Activated T-helper 2 cell treated with anti-CD3 and anti-CD28 coated beads, Interferon-gamma antibody, Interleukin-2, Interleukin-4, amounts not matched to agents 10 μg/mL and 5 μg/mL and 100 μg/mL, durations not matched to agents 14 hours and 24 hours and 36 hours (primary cell): ENCODE measurements at regions not wholly inside any gene's neighbourhood (a gene's known extent, or its start where the extent isn't known, plus 50 kb on each side); places are given as distances from the start of the nearest gene placed in this dataset.

Source experiments
- DNase-seq: peaks from one replicate; pipeline ENCODE4 v3.0.0; 2021; ENCODE audit warnings: low spot score
- H3K27ac Mint-ChIP-seq: one replicate; pipeline ENCODE4 v1.8.0; 2021; ENCODE audit warnings: mixed read lengths
- H3K27me3 Mint-ChIP-seq: one replicate; pipeline ENCODE4 v1.8.0; 2021; ENCODE audit warnings: low read depth, mixed read lengths
- H3K36me3 Mint-ChIP-seq: one replicate; pipeline ENCODE4 v1.8.0; 2021; ENCODE audit warnings: low read depth, mixed read lengths
- H3K4me1 Mint-ChIP-seq: one replicate; pipeline ENCODE4 v1.8.0; 2021; ENCODE audit warnings: low read depth, mixed read lengths
- H3K4me3 Mint-ChIP-seq: one replicate; pipeline ENCODE4 v1.8.0; 2021; ENCODE audit warnings: low read depth, mild to moderate bottlenecking, moderate library complexity, mixed read lengths
- H3K9me3 Mint-ChIP-seq: one replicate; pipeline ENCODE4 v1.8.0; 2021; ENCODE audit warnings: mixed read lengths
- intact Hi-C: fragments of 100-400 bp; cut with micrococcal nuclease; formaldehyde crosslinking; loops from one replicate; pipeline ENCODE4 v1.15.1; 2023

DNA sequence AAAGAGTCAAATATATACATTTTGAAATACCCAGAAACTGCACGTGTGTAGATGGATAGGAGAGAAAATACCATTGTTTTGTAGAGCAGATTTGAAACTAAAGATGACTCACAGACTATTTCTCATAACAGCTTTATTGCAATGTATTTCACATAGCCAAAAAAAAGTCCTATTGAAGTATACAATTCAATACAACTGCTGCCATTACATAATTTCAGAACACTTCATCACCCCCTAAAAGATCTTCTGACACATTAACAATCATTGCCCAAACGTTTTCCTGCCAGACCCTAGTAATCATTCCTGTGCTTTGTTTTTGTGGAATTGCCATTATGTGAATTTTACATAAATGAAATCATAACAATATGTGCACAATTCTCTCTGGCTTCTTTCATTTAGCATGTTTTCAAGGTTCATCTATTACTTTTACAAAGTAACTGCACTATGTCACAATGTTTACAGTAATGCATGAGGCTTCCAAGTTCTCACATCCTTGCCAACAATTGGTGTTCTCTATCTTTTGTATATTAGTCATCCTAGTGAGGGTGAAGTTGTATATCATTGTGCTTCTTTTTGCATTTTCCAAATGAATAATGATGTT, 378.6 kb upstream of the CWC22 start:
- no peaks in the 10 kb centered on the region for H3K4me1 Mint-ChIP-seq
- DNase-seq, result no peak
- H3K27me3 Mint-ChIP-seq, result no peaks in the 10 kb centered on the region
- no peak overlapping the region for H3K27ac Mint-ChIP-seq
- peaks cover 10% of the 10 kb centered on the region for H3K9me3 Mint-ChIP-seq
- H3K4me3 Mint-ChIP-seq, result no peak overlapping the region
- no peaks in the 10 kb centered on the region for H3K36me3 Mint-ChIP-seq
- intact Hi-C loops, result no loop called here

DNA sequence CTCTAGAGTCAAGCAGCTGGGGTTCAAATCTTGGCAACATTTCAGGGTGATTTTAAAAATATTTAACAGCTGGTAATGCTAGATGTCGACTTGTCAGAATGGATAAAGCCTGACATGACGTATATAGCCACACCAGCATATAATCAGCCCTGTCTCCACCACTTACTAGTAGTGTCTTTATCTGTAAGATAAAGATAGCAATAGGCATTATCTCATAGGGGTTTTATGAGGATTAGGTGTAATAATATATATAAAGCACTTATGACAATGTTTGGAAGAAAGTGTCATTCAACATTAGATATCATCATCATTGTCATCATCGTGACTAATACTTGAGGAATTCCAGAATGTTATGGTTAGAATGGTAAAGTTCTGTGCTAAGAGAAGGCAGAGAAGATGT, 369.0 kb upstream of the CWC22 start:
- intact Hi-C loops, result no loop called here
- no peak overlapping the region for H3K4me3 Mint-ChIP-seq
- no peaks in the 10 kb centered on the region for H3K9me3 Mint-ChIP-seq
- no peaks in the 10 kb centered on the region for H3K27me3 Mint-ChIP-seq
- no peak for DNase-seq
- H3K36me3 Mint-ChIP-seq, result no peaks in the 10 kb centered on the region
- no peaks in the 10 kb centered on the region for H3K4me1 Mint-ChIP-seq
- no peak overlapping the region for H3K27ac Mint-ChIP-seq

DNA sequence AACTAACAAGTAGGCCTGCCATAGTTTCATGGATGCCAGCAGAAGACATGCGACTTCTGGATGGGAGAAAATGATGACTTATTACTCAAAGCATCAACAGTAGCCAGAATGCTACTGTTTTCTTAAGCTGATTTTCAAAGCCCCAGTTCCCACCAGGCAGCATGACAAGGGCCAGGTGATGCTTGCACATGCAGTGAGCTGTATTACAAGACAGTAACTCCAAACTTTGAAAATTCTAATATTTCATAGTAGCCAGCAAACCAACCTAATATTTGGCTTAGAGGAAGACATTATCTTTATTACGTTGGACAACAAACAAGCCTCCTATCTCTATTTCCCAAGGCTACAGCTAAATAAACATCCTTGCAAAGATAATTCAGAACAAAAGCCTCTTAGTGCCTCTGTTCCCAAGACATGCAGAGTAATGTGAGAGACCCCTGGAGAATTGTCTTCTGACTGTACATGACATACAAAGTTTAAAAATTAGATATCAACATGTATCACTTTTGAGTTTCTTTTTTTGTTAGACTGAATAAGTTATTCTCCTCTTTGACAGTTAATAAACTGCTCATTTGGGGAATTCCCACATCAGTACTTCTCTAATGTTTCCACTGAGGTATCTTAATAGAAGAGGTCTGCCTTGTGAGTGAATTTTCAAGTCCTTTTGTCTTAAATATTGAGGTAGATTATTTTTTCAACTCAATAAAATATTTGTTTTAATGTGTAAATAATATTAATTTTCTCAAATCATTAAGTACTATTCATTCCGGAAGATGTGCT, 367.6 kb upstream of the CWC22 start:
- H3K27ac Mint-ChIP-seq, result no peak overlapping the region
- intact Hi-C loops, result no loop called here
- no peaks in the 10 kb centered on the region for H3K9me3 Mint-ChIP-seq
- no peak overlapping the region for H3K4me3 Mint-ChIP-seq
- H3K27me3 Mint-ChIP-seq, result no peaks in the 10 kb centered on the region
- no peaks in the 10 kb centered on the region for H3K4me1 Mint-ChIP-seq
- H3K36me3 Mint-ChIP-seq, result no peaks in the 10 kb centered on the region
- DNase-seq, result no peak

DNA sequence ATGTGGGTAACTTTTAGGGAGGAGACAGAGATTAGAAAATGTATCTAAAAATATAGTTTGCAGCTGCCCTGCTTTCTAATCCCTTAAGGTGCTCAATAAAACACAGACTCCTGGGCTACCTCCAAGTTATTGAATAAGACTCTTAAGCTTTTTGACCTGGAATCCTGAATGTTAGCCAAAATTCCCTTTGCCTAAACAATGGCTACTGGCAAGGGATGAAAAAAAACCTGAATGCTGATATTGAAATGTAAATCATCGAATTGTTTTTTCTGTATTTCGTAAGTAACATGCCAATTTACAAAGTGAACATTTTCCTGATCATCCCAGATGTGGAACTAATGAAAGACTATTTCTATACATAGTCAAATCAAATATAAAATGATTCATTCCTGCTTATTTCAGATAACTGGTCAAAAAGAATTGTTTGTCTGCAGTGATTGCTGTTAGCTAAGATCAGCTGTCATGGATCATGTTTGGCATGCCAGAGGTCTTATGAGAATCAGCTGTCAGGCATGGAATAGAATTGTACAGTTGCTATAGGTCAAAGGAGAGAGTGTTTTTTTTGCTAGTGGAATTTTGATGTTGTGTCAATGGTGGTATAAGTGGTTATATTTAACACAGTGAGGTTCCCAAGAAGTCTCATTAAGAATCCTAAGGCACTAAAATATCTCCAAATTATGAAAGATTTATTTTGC, 363.6 kb upstream of the CWC22 start:
- no peak for DNase-seq
- Mint-ChIP-seq H3K4me1 (no peaks in the 10 kb centered on the region), H3K36me3 (no peaks in the 10 kb centered on the region), H3K27me3 (no peaks in the 10 kb centered on the region), H3K4me3 (no peak overlapping the region), H3K27ac (no peak overlapping the region), H3K9me3 (no peaks in the 10 kb centered on the region)
- intact Hi-C loops, result no loop called here

DNA sequence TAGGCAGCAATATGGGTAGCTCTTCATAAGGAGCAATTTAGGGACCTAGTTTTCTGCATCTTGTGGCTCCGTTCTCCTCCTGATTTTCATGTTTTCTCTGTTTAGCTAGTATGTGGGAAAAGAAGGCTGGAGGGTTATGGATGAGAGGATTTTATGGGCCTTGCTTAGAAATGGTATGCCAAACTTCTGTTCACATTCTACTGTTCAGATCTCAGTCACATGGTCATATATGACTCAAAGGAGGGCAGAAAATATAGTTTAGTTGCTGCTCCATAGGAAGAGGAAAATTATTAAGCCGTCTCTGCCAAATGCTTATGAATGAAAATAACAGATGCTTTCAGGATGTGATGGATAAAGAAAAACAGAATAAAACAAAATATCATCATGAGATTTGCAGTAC, 361.8 kb upstream of the CWC22 start:
- Mint-ChIP-seq H3K9me3 (no peaks in the 10 kb centered on the region), H3K27ac (no peak overlapping the region), H3K36me3 (no peaks in the 10 kb centered on the region), H3K4me1 (no peaks in the 10 kb centered on the region), H3K4me3 (no peak overlapping the region), H3K27me3 (no peaks in the 10 kb centered on the region)
- DNase-seq, result no peak
- intact Hi-C loops, result no loop called here

DNA sequence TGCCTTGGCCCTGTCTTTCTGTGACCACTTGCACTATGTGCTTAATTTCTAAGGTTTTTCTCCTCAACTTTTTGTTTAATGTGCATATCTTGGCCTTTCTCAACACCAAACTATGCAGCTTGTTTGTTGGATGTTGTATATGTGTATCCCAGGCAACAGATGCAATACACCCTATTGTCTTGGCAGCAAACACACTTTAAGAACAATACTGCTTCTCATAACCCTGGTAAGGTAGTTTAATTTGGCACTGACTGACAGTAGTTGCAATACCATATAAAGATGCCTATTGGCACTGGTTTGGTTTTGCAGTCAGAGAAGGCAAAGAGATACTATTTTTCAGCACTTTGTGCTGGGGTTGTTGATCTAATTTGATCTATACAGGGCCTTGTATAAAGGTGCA, 360.7 kb upstream of the CWC22 start:
- Mint-ChIP-seq H3K9me3 (no peaks in the 10 kb centered on the region), H3K27ac (no peak overlapping the region), H3K4me3 (no peak overlapping the region), H3K36me3 (no peaks in the 10 kb centered on the region), H3K4me1 (no peaks in the 10 kb centered on the region), H3K27me3 (no peaks in the 10 kb centered on the region)
- no peak for DNase-seq
- intact Hi-C loops, result no loop called here

DNA sequence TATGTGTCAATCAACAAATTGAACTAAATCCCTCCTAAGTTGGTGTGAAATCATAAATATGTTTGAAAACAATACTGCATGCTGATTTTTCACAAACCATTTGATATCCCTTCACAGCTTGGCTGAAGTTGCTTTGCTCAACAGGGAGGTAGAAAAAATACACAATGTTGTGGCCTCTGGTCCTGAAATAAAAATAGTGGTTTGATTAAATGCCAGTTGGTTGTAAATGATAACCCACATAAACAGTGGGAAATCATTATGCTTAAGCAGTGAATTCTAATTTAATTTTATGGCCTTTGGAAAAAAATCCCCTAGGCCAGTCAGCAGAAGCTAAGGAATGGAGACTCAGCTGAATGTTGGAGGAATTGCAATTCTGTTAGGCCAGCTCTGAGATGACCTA, 359.4 kb upstream of the CWC22 start:
- Mint-ChIP-seq H3K4me3 (no peak overlapping the region), H3K4me1 (no peaks in the 10 kb centered on the region), H3K27ac (no peak overlapping the region), H3K9me3 (no peaks in the 10 kb centered on the region), H3K27me3 (no peaks in the 10 kb centered on the region), H3K36me3 (no peaks in the 10 kb centered on the region)
- DNase-seq, result no peak
- intact Hi-C loops, result no loop called here

DNA sequence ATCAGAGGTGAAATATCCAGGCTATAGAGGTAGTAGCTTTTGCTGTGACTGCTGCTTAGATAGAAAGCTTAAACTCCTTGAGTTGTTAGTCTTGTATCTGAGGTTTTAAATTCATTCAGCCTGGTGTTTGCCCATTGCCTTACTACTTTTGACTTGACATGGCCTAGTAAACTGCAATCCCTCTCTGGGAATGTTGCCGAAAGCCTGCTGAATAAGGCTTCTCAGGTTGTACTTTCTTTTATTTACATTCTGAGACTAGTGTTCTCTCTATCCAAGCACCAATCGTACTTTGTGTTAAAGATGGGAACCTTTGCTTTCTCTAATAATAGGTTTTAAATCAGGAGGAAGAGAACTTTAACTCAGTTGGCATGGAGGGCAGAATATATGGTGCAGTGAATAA, 357.6 kb upstream of the CWC22 start:
- no peaks in the 10 kb centered on the region for H3K27me3 Mint-ChIP-seq
- no peaks in the 10 kb centered on the region for H3K9me3 Mint-ChIP-seq
- no peak overlapping the region for H3K27ac Mint-ChIP-seq
- no peaks in the 10 kb centered on the region for H3K36me3 Mint-ChIP-seq
- intact Hi-C loops, result no loop called here
- no peak overlapping the region for H3K4me3 Mint-ChIP-seq
- no peaks in the 10 kb centered on the region for H3K4me1 Mint-ChIP-seq
- no peak for DNase-seq

DNA sequence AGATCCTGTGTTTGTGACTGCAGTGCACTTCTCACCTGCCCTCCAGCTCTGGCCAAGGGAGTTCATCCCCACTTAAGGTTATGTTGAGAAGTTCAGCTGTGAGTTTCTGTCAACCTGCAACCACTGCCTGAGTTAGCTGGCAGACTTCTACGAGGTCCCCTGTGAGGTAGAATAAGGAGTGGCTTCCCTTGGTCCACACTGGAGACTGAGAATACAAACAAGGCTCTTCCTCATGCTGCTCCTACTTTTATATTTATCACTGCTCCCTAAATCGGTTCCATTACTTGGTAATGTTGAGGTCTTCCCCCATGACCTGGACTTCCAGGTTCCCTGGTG, 353.2 kb upstream of the CWC22 start:
- no peak for DNase-seq
- no peak overlapping the region for H3K27ac Mint-ChIP-seq

DNA sequence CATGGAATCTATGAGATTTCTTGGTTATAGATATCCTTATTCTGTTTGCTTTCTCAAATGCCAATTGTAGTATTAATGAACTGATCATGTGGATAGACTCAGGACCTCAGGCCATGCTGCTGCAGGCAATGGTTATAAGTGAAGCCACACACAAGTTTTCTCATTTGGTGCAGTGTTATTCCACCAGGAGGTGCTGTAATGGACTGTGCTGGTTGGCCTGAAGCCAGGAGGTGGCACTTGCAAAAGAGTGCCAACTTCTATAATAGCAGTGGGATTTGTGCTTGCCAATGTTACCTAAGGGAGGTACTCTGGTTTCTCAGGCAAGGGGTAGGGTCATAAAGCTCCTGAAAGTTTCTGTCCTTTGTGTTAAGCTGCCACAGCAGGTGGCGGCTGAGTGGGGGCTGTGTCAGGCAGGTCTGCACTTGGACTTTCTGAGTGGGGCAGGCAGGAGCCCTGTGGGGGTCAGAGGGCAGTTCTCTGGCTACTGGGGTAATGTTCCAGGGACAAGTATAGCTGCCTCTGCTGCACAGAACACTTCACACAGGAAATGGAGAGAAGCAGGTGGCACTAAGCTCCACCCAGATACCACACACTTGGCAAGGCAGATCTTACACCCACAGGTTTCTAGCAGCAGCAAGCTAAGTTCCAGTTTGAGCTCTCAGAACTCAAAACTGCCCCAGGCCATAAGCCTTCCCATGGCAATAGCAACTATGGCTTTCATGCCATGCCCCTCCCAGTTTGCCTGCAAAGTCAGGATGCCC, 352.6 kb upstream of the CWC22 start:
- H3K36me3 Mint-ChIP-seq, result no peaks in the 10 kb centered on the region
- H3K4me3 Mint-ChIP-seq, result no peak overlapping the region
- H3K27me3 Mint-ChIP-seq, result no peaks in the 10 kb centered on the region
- no peaks in the 10 kb centered on the region for H3K4me1 Mint-ChIP-seq
- H3K9me3 Mint-ChIP-seq, result no peaks in the 10 kb centered on the region
- H3K27ac Mint-ChIP-seq, result no peak overlapping the region
- intact Hi-C loops, result no loop called here
- no peak for DNase-seq

More for the DNA sequence above, 353.2 kb upstream of the CWC22 start:
- no peaks in the 10 kb centered on the region for H3K36me3 Mint-ChIP-seq
- intact Hi-C loops, result no loop called here
- no peaks in the 10 kb centered on the region for H3K27me3 Mint-ChIP-seq
- H3K9me3 Mint-ChIP-seq, result no peaks in the 10 kb centered on the region
- H3K4me1 Mint-ChIP-seq, result no peaks in the 10 kb centered on the region
- H3K4me3 Mint-ChIP-seq, result no peak overlapping the region

DNA sequence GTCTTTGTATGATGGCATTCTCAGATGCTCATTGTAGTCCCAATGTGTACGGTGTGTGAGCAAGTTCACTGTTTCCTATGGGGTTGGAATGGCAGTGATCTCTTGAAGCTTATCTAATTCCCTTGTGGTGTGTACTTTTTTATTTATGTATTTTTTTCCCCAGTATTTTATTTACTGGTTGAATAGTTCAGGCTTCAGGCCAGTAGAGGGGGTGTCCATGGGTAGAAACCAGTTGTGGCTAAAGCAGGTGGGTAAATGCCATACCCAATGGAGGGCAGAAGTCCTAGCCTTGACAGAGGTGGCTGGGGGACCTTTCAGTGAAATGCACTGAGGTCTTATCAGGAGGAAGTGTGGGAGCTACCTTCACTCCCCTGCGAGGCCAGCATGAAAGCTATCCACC, 351.4 kb upstream of the CWC22 start:
- no peaks in the 10 kb centered on the region for H3K36me3 Mint-ChIP-seq
- H3K4me3 Mint-ChIP-seq, result no peak overlapping the region
- no peak for DNase-seq
- H3K27ac Mint-ChIP-seq, result no peak overlapping the region
- no peaks in the 10 kb centered on the region for H3K27me3 Mint-ChIP-seq
- H3K9me3 Mint-ChIP-seq, result no peaks in the 10 kb centered on the region
- no peaks in the 10 kb centered on the region for H3K4me1 Mint-ChIP-seq
- intact Hi-C loops, result no loop called here

DNA sequence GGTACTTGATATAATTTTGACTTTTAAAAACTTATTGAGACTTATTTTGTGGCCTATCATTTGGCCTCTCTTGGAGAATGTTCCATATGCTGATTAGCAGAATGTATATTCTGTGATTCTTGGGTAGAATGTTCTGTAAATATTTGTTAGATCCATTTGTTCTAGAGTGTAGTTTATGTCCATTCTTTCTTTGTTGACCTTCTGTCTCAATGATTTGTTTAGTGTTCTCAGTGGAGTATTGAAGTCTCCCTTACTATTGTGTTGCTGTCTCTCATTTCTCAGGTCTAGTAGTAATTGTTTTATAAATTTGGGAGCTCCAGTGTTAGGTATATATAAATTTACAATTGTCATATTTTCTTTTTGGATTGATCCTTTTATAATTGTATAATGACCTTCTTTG, 349.6 kb upstream of the CWC22 start:
- Mint-ChIP-seq H3K27ac (no peak overlapping the region), H3K4me1 (no peaks in the 10 kb centered on the region), H3K4me3 (no peak overlapping the region), H3K9me3 (no peaks in the 10 kb centered on the region), H3K36me3 (no peaks in the 10 kb centered on the region), H3K27me3 (no peaks in the 10 kb centered on the region)
- intact Hi-C loops, result no loop called here
- no peak for DNase-seq

DNA sequence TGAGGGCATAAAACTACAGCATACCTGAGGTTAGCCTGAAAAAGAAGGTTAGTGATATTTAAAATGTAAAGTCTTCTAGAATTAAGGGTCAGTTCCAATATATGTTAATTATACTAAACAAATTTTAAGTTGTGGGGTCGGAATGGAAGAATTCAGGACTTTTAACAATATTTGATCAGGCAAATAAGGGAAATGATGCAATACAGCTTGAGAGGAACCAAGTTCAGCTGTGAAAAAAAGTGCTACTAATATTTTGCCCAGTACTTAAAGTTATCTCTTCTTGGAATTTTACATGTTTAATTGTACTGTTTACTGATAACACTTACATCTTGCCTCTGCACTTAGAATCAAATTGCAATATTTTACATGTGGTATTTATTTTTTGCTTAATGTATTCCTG, 345.5 kb upstream of the CWC22 start:
- no peak overlapping the region for H3K27ac Mint-ChIP-seq
- intact Hi-C loops, result no loop called here
- no peak for DNase-seq
- no peaks in the 10 kb centered on the region for H3K27me3 Mint-ChIP-seq
- no peaks in the 10 kb centered on the region for H3K9me3 Mint-ChIP-seq
- no peaks in the 10 kb centered on the region for H3K36me3 Mint-ChIP-seq
- H3K4me1 Mint-ChIP-seq, result no peaks in the 10 kb centered on the region
- no peak overlapping the region for H3K4me3 Mint-ChIP-seq
